ENCODE measurements at regions not wholly inside any gene's neighbourhood (a gene's known extent, or its start where the extent isn't known, plus 50 kb on each side); places are given as distances from the start of the nearest gene placed in this dataset.

GRCh38 chr2:212831671-212832199 is 293.1 kb upstream of the ERBB4 start:
- H3K4me1 Mint-ChIP-seq (ENCODE audit: unreplicated experiment): no peaks in the 10 kb centered on the region
- H3K27ac Mint-ChIP-seq (ENCODE audit: unreplicated experiment): no peak overlapping the region
- peak; percentile 83 for DNase-seq (ENCODE audit: extremely low spot score, unreplicated experiment)
- no peak for TF ChIP-seq CTCF (IDR thresholded peaks at IDR 0.05)
- no peak overlapping the region for H3K4me3 Mint-ChIP-seq (ENCODE audit: unreplicated experiment)
- peaks cover 2% of the 10 kb centered on the region for H3K27me3 Mint-ChIP-seq (ENCODE audit: unreplicated experiment)
- H3K36me3 Mint-ChIP-seq (ENCODE audit: unreplicated experiment): no peaks in the 10 kb centered on the region
- peaks cover 8% of the 10 kb centered on the region for H3K9me3 Mint-ChIP-seq (ENCODE audit: unreplicated experiment)

- no peaks in the 10 kb centered on the region for H3K36me3 Mint-ChIP-seq (ENCODE audit: unreplicated experiment)
- no peak overlapping the region for H3K4me3 Mint-ChIP-seq (ENCODE audit: unreplicated experiment)
- H3K27me3 Mint-ChIP-seq (ENCODE audit: unreplicated experiment): no peaks in the 10 kb centered on the region
- no peaks in the 10 kb centered on the region for H3K9me3 Mint-ChIP-seq (ENCODE audit: unreplicated experiment)
- DNase-seq (ENCODE audit: extremely low spot score, unreplicated experiment): no peak
- no peak for TF ChIP-seq CTCF (IDR thresholded peaks at IDR 0.05)
- no peaks in the 10 kb centered on the region for H3K4me1 Mint-ChIP-seq (ENCODE audit: unreplicated experiment)
- no peak overlapping the region for H3K27ac Mint-ChIP-seq (ENCODE audit: unreplicated experiment)
Observed at GRCh38 chr2:212816267-212816666, 277.7 kb upstream of the ERBB4 start.

- no peak overlapping the region for H3K27ac Mint-ChIP-seq (ENCODE audit: unreplicated experiment)
- DNase-seq (ENCODE audit: extremely low spot score, unreplicated experiment): no peak
- no peaks in the 10 kb centered on the region for H3K36me3 Mint-ChIP-seq (ENCODE audit: unreplicated experiment)
- H3K4me1 Mint-ChIP-seq (ENCODE audit: unreplicated experiment): no peaks in the 10 kb centered on the region
- no peak overlapping the region for H3K4me3 Mint-ChIP-seq (ENCODE audit: unreplicated experiment)
- H3K9me3 Mint-ChIP-seq (ENCODE audit: unreplicated experiment): no peaks in the 10 kb centered on the region
- no peak for TF ChIP-seq CTCF (IDR thresholded peaks at IDR 0.05)
- no peaks in the 10 kb centered on the region for H3K27me3 Mint-ChIP-seq (ENCODE audit: unreplicated experiment)
Observed at GRCh38 chr2:212815453-212815852, 276.9 kb upstream of the ERBB4 start.

GRCh38 chr2:212814941-212815340 is 276.3 kb upstream of the ERBB4 start:
- no peak for DNase-seq (ENCODE audit: extremely low spot score, unreplicated experiment)
- no peak overlapping the region for H3K4me3 Mint-ChIP-seq (ENCODE audit: unreplicated experiment)
- no peak for TF ChIP-seq CTCF (IDR thresholded peaks at IDR 0.05)

GRCh38 chr2:212811921-212812320 is 273.3 kb upstream of the ERBB4 start:
- no peaks in the 10 kb centered on the region for H3K9me3 Mint-ChIP-seq (ENCODE audit: unreplicated experiment)
- no peak overlapping the region for H3K27ac Mint-ChIP-seq (ENCODE audit: unreplicated experiment)
- H3K27me3 Mint-ChIP-seq (ENCODE audit: unreplicated experiment): no peaks in the 10 kb centered on the region
- no peaks in the 10 kb centered on the region for H3K36me3 Mint-ChIP-seq (ENCODE audit: unreplicated experiment)
- H3K4me3 Mint-ChIP-seq (ENCODE audit: unreplicated experiment): no peak overlapping the region
- no peak for TF ChIP-seq CTCF (IDR thresholded peaks at IDR 0.05)
- no peaks in the 10 kb centered on the region for H3K4me1 Mint-ChIP-seq (ENCODE audit: unreplicated experiment)
- no peak for DNase-seq (ENCODE audit: extremely low spot score, unreplicated experiment)

More at GRCh38 chr2:212814941-212815340, 276.3 kb upstream of the ERBB4 start:
- Mint-ChIP-seq H3K4me1 (ENCODE audit: unreplicated experiment) (no peaks in the 10 kb centered on the region), H3K36me3 (ENCODE audit: unreplicated experiment) (no peaks in the 10 kb centered on the region), H3K27me3 (ENCODE audit: unreplicated experiment) (no peaks in the 10 kb centered on the region), H3K27ac (ENCODE audit: unreplicated experiment) (no peak overlapping the region), H3K9me3 (ENCODE audit: unreplicated experiment) (no peaks in the 10 kb centered on the region)
